GM12872 (cell line): ENCODE measurements at regions not wholly inside any gene's neighbourhood (a gene's known extent, or its start where the extent isn't known, plus 50 kb on each side); places are given as distances from the start of the nearest gene placed in this dataset.

Experiments
- CTCF ChIP-seq: IDR thresholded peaks from 3 replicates; pipeline ENCODE4 v1.5.1; 2011; ENCODE audit warnings: low read depth, mild to moderate bottlenecking, low read length, moderate library complexity; ENCODE audit not compliant: insufficient read depth

DNA sequence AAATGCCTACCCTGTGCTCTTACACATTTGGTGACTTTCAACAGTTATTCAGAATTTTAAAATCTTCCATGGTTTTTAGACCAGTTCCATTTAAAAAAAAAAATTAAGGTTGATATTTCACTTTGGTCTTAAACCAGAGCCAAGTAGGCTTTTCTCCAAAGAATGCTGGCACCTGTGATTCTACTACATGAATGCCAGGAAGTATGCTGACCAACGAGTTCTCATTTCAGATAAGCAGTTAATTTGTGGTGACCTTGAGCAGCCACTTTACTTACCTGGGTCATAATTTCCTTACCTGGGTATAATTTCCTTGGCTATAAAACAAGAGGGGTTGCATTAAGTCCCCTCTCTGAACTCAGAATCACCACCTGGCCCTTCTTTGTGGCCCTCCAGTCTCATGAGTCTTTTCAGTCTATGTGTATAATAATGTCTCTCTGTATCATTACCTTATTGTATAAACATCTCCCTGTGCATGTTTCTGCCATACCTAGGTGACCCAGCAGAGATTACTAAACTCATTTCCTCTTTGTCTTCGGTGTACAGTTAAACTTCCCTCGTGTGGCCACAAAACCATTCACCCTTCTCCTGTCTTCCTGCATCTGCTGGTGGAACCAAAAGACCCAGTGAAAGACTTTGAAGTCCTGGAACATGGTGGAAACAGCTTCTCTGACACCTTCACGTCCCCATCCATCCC is 139.1 kb upstream of the DPT start:
- no peak for TF ChIP-seq CTCF

DNA sequence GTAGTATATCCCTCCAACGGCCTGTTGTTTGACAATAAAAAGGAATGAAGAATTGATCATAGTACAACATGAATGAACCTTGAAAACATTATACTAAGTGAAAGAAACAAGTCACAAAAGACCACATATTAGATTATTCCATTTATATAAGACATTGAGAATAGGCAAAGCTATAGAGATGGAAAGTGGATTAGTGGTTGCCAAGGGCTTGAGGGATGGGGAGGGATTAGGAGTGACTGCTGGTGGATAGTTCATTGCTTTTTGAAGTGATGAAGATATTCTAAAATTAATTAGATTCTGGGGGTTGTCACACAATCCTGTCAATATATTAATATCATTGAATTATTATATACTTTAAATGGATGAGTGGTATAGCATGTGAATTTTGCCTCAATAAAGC is 142.5 kb upstream of the DPT start:
- TF ChIP-seq CTCF = no peak

- TF ChIP-seq CTCF = no peak
Observed at GRCh38 chr1:168875831-168876230, 146.8 kb upstream of the DPT start.

DNA sequence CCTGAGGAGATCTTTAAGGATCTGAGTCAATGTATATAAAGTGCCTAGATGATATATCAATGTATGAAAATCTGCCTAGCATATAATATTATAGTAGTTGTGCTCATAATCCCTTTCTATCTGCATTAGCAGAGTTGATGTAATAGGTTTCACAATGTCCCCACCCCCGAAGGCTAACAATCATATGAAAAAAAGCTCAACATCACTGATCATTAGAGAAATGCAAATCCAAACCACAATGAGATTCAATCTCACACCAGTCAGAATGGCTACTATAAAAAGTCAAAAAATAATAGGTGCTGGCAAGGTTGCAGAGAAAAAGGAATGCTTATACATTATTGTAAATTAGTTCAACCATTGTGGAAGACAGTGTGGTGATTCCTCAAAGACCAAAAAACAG is 147.8 kb upstream of the DPT start:
- TF ChIP-seq CTCF = no peak

DNA sequence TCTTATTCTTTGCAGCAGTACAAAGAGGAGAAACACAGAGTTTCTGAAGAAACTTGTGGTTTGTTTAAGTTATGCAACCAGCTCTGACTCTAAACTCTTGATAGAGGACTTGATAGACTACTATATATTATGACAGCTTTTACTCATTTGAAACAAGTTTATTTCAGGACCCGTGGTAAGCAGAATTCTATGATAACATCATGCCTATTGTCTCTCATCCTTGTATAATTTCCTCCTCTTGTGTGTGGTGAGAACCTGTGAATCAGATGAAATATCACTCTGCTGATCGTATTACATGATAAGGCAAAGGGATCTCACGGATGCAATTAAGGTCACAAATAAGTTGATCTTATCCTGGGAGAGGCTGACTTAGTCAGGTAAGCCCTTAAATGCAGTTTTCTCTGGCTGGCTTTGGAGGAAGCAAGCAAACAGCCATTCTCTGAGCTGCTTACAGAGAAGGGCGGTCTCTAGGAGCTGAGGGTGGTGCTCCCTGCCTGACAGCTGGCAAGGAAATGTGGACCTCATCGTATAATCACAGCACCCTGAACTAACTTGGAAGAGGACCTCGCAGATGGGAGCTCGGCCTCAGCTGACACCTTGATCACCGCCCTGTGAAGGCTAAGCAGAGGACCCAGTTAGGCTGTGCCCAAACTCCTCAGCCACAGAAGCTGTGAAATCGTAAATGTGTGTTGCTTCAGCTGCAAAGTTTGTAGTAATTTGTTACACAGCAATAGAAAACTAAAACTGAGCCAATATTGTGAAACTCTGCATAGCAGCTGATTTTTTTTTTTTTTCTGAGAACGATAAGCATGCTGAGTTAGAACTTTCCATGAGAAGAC is 151.1 kb upstream of the DPT start:
- TF ChIP-seq CTCF = no peak

GRCh38 chr1:168881656-168882260 is 152.8 kb upstream of the DPT start:
- no peak for TF ChIP-seq CTCF

GRCh38 chr1:168887381-168887780 is 158.4 kb upstream of the DPT start:
- no peak for TF ChIP-seq CTCF
